ENCODE measurements at regions not wholly inside any gene's neighbourhood (a gene's known extent, or its start where the extent isn't known, plus 50 kb on each side); places are given as distances from the start of the nearest gene placed in this dataset.
"Not testable (repeated sequence)": the region's sequence is repeated elsewhere in the genome, so short reads cannot be mapped to it uniquely, and the experiment has no call there.

- DNase-seq (ENCODE audit: low spot score): no peak
Measured at GRCh38 chr3:181609030-181609767, 102.5 kb upstream of the SOX2 start.

DNA sequence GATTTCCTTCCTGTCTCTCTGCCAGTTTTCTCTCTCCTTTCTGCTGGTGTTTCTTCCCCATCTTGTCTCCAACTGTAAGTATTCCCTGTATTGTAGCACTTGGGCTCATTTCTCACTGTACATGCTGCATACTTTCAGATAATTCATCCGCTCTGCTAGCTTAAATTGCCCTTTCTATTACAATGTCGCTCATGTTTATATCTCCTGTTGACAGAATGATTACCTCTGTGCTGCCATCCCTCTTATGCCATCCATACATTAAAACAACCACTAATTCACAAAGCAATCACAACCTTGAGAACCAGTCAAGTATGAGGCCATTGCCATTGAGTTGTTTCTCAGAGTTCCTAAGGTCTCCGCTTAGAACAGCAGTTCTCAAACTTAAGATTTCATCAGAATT, 107.5 kb upstream of the SOX2 start:
- DNase-seq (ENCODE audit: low spot score): no peak

DNA sequence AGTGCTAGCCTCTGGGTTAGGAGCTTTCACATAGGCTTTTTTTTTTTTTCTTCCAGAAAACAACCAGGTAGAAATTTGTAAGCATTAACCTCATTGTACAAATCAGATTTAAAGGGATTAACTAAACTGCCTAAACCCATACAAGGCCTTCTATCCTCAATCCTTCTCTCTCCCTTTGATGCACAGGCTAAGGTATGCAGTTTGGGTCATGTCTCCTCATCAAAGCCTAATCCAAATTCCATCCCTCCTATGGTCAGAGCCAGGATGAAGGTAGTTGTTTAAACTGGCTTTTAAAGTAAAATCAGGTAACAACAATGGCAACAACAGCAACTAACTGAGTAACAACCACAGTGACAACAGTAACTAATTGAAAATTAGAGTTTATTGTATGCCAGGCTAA, 115.6 kb upstream of the SOX2 start:
- DNase-seq (ENCODE audit: low spot score): no peak

- not testable (repeated sequence) for DNase-seq (ENCODE audit: low spot score)
Measured at GRCh38 chr3:181590939-181591338, 120.8 kb upstream of the SOX2 start.

DNA sequence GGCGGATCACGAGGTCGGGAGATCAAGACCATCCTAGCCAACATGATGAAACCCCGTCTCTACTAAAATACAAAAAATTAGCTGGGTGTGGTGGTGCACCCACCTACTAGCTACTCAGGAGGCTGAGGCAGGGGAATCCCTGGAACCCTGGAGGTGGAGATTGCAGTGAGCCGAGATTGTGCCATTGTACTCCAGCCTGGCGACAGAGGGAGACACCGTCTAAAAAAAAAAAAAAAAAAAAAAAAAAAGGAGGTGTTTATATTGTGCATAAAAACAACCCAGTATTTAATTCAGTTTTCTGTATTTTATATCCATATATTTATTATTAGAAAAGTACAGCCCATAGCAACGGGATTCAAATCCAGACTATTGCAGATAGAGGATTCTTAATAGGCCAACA, 129.1 kb upstream of the SOX2 start:
- DNase-seq (ENCODE audit: low spot score): no peak

GRCh38 chr3:181581656-181582055, 130.1 kb upstream of the SOX2 start:
- no peak for DNase-seq (ENCODE audit: low spot score)

DNA sequence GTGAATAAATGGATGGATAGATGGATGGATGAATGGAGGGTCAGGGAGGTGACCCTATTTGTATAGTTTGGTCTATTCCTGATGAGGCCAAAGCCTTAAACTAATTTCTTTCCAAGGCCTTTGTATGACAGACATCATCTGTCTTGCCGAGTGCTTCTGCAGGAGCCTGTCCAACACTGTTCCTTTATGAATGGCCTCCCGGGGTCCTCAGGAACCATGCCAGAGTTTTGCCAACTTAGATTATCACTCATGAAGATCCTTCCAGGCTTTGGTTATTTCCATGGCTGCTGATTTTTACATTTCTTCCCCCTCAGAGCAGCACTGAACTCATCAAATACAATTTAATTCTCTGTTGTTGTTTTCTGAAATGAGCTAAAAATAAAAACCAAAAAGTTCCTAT, 133.0 kb upstream of the SOX2 start:
- DNase-seq (ENCODE audit: low spot score): no peak

- DNase-seq (ENCODE audit: low spot score): no peak
Measured at GRCh38 chr3:181572432-181572831, 139.3 kb upstream of the SOX2 start.

- no peak for DNase-seq (ENCODE audit: low spot score)
Measured at GRCh38 chr3:181570472-181570871, 141.3 kb upstream of the SOX2 start.

DNA sequence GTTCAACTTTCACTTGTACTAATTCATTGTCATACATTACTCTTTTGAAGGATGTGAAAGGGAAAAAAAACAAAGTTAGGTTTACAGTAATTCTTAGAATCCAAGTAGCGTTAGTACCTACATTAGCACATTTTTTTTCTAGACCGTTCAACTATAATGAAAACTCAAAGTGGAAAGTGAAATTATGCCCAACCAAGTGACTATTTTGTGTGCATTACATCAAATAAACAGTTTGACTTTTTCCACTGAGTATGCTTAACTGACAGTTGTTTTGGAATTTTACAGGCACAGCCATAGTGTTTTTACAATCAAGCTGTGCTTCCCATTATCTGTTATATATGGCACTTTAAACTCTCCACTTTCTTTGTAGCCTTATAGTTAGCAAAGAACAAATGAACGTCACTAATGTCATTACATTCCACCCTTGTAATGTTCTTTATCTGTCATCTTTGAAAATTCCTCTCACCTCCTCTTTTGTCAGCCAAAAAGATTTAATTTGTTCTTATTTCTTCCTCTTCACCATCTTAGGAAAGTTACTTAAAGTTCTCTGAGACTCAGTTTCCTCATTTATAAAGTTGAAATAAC, 142.3 kb upstream of the SOX2 start:
- no peak for DNase-seq (ENCODE audit: low spot score)

- DNase-seq (ENCODE audit: low spot score): no peak
Measured at GRCh38 chr3:181568693-181569092, 143.0 kb upstream of the SOX2 start.

DNA sequence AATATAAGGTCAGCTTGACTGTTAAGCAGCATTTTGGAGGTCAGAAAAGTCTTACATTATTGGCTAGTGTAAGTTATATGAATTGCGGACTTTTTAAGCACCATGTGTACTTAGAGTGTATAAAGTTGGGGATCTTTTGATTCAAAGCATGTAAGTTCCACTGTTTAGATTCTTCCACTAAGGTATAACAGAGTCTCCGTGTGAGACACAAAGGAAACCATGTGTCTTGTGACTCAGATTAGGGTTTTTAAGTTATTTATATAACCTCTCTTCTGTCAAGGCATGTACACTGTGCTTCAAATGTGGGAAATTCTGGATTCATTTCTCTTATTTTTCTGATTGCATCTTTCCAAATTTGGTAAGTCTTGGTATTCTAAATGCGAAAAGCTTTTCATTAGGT, 143.5 kb upstream of the SOX2 start:
- no peak for DNase-seq (ENCODE audit: low spot score)

DNA sequence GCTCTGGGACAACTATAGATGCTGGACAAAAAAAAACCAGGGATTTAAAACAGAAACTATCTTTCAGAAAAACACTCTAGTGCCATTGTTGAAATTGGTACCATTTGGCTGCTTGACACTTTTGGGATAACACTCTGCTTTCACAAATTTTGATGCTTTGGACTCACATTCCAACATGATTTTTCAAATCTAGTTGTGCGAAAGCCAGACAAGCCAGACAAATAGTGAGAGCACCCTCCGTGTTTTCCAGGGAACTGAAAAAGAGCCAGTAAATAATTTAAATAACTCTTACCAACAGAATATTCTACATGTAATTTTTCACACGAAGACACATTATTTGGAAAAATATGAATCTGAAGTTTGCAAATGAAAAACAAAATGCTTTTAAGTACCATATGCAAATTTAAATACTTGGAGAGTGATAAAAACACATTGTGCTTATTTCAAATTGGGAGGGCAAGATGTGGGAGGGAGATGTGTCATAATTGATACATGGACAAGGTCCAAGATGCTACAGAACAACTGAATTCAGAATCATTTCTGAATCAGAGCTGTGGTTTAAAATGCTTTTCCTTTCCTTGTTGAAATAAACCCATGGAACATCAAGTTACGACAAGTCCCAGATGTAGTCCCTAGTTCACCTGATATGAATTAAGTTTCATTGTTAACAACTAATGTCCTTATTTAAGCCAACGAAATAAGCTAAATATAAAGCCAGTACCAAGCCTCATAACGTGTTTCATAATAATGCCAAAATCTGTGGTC, 144.2 kb upstream of the SOX2 start:
- DNase-seq (ENCODE audit: low spot score): peak; percentile 24

DNA sequence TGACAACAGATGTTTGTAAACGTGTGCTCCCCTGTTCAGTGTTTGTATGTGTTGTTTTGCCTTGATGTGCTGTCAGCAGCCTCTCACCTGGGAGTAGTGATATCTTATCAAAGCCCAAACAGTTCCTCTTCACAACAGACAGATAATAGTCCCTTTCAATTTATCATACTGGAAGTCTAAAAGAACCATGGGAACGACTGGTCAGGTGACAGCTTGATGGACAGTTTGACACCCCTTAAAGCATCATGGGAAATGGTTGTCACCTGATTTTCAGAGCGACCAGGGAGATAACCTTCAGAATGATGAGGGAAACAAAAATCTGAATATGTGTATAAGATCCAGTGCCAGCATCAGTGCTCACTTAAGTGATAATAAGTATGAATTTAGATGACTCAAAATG, 146.3 kb upstream of the SOX2 start:
- no peak for DNase-seq (ENCODE audit: low spot score)

- no peak for DNase-seq (ENCODE audit: low spot score)
Measured at GRCh38 chr3:181564222-181564621, 147.5 kb upstream of the SOX2 start.

DNA sequence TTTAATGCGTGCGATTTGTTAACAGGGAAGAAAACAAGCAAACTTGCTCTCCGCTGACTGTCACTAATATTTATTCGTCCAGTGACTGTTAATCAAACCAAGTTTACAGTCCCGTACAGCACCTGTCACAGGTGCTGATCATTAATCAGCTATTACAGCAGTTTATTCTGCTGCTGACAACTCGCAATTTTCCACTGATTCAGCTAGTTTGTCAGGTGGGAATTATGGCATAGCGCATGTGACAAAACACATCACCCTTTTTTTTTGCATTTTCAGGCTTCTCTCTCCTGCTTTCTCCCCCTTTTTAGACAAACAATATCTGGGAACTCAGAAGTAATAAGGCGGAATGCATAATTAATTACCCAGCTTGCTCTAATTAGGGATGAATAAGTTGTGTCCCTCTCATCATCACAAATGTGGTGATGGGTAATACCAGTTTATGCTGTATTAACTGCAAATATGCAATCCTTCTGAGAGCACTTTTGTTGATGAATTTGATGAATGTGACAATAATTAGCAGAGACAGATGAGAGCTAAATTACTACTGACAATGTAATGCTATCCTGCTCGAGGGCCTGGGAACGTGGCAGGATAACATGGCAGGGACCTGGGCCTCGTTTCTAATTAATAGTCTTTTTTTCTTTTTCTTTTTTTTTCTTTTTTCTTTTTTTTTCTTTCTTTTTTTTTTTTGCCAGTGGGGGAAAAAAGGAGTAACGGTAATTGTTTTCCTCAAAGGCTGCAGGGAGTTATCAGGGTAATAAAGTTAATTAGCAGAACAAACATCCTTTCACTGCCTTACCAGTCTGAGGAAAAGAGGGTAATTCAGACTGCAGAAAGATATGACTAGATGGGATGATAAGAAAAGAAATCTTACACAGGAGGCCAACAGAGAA, 150.3 kb upstream of the SOX2 start:
- DNase-seq (ENCODE audit: low spot score): peak; percentile 82

DNA sequence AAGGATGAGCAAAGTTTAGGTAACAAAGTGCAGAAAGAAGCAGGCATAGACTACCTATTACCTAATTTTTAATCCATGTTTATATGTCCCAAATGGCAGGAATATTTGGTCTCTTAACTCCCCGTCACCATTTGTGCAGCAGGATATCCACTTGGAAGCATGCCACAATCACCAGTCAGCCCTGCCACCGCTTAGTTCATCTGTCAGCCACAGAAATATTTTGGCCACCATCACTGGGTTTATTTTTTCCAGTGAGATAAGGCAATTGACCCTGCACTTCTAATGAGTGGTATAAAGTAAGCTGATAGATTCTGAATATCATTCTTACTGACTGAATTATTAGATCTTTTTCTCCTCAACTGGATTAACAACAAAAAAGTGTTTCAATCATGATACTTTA, 152.9 kb upstream of the SOX2 start:
- DNase-seq (ENCODE audit: low spot score): no peak

DNA sequence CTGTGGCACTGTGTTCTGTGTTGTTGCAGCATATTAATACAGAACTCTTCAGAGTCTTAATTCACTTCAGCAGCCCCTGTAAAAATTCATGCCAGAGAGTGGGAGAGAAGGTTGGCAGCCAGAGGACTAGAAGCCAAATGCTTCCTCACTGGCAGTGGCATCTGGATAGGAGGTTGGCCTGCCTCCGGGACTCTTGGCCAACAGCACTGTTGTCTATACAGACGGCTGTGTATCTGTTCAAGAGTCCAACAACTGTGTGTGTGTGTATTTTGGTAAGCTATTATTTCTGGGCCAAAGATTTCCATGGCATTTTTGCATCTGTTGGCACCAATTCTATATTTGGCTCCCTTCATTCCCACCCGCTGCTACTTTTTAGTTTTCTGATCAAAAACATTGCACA, 156.0 kb upstream of the SOX2 start:
- no peak for DNase-seq (ENCODE audit: low spot score)

DNA sequence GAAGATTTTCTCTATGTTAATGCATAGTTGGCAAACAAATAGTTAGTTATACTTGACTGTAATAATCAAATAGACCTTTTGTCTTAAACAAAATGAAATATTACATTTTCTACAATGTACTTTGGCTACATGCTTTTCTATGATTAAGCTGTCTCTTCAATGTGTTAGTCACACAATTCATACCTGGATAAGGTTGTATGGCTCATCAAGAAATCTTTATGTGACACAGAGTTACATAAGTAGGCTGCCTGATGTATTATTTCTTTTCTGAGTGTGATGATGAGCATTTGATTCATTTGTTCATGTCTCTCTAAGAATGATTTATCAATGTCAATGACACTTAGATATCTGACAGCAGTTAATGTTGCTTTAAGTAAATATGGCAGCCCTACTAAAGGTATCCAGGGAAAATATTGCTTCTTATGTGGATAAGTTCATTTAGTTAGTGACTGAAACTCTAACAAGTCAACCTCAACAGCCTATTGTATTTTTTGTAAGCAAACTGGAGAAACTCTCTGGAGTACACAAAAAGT, 157.4 kb upstream of the SOX2 start:
- DNase-seq (ENCODE audit: low spot score): no peak

GRCh38 chr3:181549266-181549665, 162.5 kb upstream of the SOX2 start:
- DNase-seq (ENCODE audit: low spot score): no peak

DNA sequence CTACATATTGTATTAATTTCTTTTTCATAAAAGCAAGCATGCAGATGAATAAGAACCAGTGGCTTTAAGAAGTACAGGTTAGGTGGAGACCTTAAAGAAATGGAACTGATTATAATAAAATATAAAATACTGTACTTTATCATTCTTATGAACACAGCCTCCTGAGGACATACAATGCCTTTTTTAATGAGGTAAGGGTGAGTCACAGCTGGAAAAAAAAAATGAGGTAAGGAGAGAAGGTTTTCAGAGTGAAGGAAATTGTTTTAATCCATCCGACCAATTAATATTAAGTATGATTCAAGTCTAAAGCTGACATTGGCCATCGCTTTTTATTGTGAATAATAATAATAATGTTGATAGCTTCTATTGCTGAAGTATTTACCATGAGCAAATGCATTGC, 170.3 kb upstream of the SOX2 start:
- no peak for DNase-seq (ENCODE audit: low spot score)

- DNase-seq (ENCODE audit: low spot score): no peak
Measured at GRCh38 chr3:181534781-181535221, 176.9 kb upstream of the SOX2 start.
